Activated CD4-positive, alpha-beta memory T cell treated with anti-CD3 and anti-CD28 coated beads, Interleukin-2, amount 10 ng/mL, durations not matched to agents 7 days and 5 days (primary cell): ENCODE measurements at regions not wholly inside any gene's neighbourhood (a gene's known extent, or its start where the extent isn't known, plus 50 kb on each side); places are given as distances from the start of the nearest gene placed in this dataset.

Experiments
- CTCF ChIA-PET: fragments of 350-600 bp; sonication (Branson Sonifier 250); formaldehyde crosslinking; loops from one replicate; lab custom pipeline; 2021; ENCODE audit warnings: antibody characterized with exemption, inconsistent platforms; lab: Charles Lee
- POLR2A ChIA-PET: fragments of 350-600 bp; sonication (Branson Sonifier 250); formaldehyde crosslinking; loops from one replicate; lab custom pipeline; 2021; ENCODE audit warnings: antibody characterized with exemption; lab: Charles Lee
- DNase-seq: peaks from one replicate; pipeline ENCODE4 v3.0.0-alpha.2; 2020
- H3K27ac Mint-ChIP-seq: one replicate; pipeline ENCODE4 v1.8.0; 2021; ENCODE audit warnings: mild to moderate bottlenecking, mixed read lengths
- H3K27me3 Mint-ChIP-seq: one replicate; pipeline ENCODE4 v1.8.0; 2021; ENCODE audit warnings: mixed read lengths
- H3K36me3 Mint-ChIP-seq: one replicate; pipeline ENCODE4 v1.8.0; 2021; ENCODE audit warnings: low read depth, mixed read lengths
- H3K4me1 Mint-ChIP-seq: one replicate; pipeline ENCODE4 v1.8.0; 2021; ENCODE audit warnings: mixed read lengths
- H3K4me3 Mint-ChIP-seq: one replicate; pipeline ENCODE4 v1.8.0; 2021; ENCODE audit warnings: mild to moderate bottlenecking, mixed read lengths
- H3K9me3 Mint-ChIP-seq: one replicate; pipeline ENCODE4 v1.8.0; 2021; ENCODE audit warnings: mixed read lengths

DNA sequence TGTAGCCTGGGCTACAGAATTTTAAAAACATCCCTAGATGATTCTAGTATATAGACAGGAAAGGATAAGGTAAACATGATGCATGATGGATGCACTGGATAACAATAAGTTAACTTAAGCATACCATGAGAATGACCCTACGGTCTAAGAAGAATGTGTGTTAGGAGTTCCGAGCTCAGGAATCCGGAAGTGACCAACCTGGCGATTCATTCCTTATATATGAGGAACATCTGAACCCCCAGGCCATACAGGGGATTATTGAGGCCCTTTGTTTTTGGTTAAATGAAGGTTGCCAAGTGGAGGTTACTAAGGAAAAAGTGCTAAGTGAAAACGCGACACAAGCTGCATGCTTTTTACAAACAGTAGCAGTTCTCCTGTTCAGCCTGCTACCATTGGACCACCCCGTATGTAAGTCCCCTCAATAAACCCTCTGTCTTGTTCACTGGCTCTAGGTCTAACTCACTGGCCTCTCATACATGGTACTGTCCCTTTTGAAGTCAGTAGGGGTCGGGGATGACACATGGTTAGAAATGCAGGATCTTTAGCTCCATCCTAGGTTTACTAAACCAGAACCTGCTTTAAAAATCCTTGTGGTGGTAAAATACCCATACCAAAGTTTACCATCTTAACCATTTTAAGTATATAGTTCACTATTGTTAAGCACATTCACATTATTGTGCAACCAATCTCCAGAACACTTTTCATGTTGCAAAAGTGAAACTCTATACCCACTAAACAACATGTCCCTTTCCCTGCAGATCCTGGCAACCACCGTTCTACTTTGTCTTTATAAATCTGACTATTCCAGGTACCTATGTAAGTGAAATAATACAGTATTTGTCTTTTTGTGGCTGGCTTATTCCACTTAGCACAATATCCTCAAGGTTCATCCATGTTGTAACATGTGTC, 111.0 kb upstream of the MAP4K3 start:
- ChIA-PET POLR2A (no interaction called here), CTCF (no interaction called here)
- H3K9me3 Mint-ChIP-seq = no peaks in the 10 kb centered on the region
- no peaks in the 10 kb centered on the region for H3K4me1 Mint-ChIP-seq
- no peak overlapping the region for H3K4me3 Mint-ChIP-seq
- DNase-seq = no peak
- H3K27me3 Mint-ChIP-seq = peaks cover 7% of the 10 kb centered on the region
- H3K27ac Mint-ChIP-seq = no peak overlapping the region
- H3K36me3 Mint-ChIP-seq = no peaks in the 10 kb centered on the region

DNA sequence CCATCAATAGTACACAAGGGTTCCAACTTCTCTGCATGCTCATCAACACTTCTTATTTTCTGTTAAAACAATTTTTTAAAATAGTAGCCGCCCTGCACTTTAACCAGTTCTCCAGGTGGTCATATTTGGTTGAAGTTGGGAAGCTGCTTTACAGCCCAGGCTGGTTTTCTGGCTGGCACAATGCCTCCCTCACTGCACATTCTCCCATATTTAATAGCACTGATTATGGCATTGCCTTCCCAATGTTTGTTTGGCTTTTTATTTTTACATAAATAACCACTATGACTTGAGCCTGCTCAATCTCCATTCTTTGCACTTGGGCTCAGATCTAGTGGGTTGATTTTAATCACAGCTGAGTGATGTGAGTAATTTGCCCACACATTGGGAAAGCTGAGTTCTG, 111.9 kb upstream of the MAP4K3 start:
- POLR2A ChIA-PET = no interaction called here
- H3K9me3 Mint-ChIP-seq = no peaks in the 10 kb centered on the region
- peaks cover 7% of the 10 kb centered on the region for H3K27me3 Mint-ChIP-seq
- H3K27ac Mint-ChIP-seq = no peak overlapping the region
- CTCF ChIA-PET = no interaction called here
- no peak for DNase-seq
- H3K4me1 Mint-ChIP-seq = no peaks in the 10 kb centered on the region
- H3K4me3 Mint-ChIP-seq = no peak overlapping the region
- no peaks in the 10 kb centered on the region for H3K36me3 Mint-ChIP-seq

DNA sequence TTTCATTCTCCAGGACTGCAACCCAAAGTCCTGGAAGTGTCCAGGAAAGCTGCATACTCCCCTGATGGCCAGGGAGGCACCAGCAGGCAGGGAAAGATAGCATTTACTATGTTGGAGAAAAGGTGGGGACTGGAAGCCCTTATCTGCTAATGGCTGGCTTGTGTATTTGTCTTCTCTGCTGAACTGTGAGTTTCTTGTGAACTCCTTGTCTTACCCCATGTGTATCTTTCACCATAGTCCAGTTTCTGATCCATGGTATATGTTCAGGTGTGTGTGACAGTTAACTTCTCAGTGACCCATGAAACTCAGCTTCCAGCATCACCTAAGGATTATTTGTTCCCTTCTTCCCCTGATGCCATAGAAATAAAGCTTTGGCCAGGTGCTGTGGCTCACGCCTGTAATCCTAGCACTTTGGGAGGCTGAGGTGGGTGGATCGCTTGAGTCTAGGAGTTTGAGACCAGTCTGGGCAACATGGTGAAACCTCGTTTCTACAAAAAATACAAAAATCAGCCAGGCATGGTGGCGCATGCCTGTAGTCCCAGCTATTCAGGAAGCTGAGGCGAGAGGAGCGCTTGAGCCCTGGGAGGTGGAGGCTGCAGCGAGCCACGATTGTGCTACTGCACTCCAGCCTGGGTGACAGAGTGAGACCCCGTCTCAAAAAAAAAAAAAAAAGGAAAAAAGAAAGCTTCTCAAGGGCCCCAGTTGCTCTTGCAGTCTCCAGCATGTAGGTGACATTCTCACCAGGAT, 112.8 kb upstream of the MAP4K3 start:
- H3K36me3 Mint-ChIP-seq = no peaks in the 10 kb centered on the region
- ChIA-PET POLR2A (no interaction called here), CTCF (no interaction called here)
- no peak overlapping the region for H3K27ac Mint-ChIP-seq
- H3K9me3 Mint-ChIP-seq = no peaks in the 10 kb centered on the region
- no peaks in the 10 kb centered on the region for H3K4me1 Mint-ChIP-seq
- peaks cover 5% of the 10 kb centered on the region for H3K27me3 Mint-ChIP-seq
- H3K4me3 Mint-ChIP-seq = no peak overlapping the region
- DNase-seq = no peak

DNA sequence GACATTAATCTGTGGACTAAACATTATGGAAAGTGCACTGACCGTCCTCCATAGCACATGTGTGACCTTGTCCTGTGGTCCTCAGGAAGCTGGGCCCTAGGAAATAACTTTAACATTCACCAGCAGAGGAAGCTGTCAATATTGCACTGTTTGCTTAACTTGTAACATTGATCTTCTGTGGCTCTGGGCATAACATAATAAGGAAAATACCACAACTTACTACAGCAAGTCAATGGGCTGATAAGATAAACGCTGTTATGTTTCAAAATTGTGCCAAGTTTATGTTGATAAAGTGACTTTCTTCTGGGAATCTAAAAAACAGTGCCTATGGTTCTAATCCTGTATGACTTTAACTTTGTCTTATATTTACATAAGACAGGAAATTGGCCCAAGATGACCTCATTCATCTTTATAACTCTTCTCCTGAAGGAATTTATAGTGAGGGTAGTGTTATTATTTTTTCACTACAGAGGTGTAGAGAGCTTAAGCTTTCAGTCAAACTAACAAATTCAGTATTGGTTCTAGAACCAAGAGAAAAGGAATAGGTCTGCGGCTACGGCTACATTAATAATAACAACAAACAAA, 113.7 kb upstream of the MAP4K3 start:
- H3K36me3 Mint-ChIP-seq = no peaks in the 10 kb centered on the region
- ChIA-PET CTCF (no interaction called here), POLR2A (no interaction called here)
- no peak overlapping the region for H3K4me3 Mint-ChIP-seq
- no peaks in the 10 kb centered on the region for H3K9me3 Mint-ChIP-seq
- peaks cover 1% of the 10 kb centered on the region for H3K27me3 Mint-ChIP-seq
- no peaks in the 10 kb centered on the region for H3K4me1 Mint-ChIP-seq
- no peak overlapping the region for H3K27ac Mint-ChIP-seq
- no peak for DNase-seq

DNA sequence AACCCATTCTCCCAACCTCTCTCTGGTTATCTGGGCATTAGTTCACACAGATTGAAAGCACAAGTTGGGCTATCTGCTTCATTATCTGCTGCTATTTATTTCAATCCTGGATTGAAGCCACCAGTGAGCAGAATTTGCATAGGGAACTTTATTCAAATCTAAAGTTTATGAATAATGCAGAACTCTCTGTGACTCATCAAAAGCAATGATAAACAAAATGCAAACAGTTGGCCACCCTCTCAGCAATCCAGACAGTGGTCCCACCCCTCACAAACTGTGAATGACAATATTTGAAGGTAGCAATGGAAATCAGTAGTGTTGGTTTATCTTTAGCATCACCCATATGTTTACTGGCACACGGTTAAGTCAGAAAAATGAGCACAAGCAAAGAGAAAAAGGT, 106.8 kb upstream of the TMEM178A start:
- ChIA-PET CTCF (no interaction called here), POLR2A (no interaction called here)
- Mint-ChIP-seq H3K27me3 (peaks cover 1% of the 10 kb centered on the region), H3K4me3 (no peak overlapping the region), H3K27ac (no peak overlapping the region), H3K4me1 (no peaks in the 10 kb centered on the region), H3K9me3 (peaks cover 13% of the 10 kb centered on the region), H3K36me3 (peaks cover 2% of the 10 kb centered on the region)
- DNase-seq = no peak

DNA sequence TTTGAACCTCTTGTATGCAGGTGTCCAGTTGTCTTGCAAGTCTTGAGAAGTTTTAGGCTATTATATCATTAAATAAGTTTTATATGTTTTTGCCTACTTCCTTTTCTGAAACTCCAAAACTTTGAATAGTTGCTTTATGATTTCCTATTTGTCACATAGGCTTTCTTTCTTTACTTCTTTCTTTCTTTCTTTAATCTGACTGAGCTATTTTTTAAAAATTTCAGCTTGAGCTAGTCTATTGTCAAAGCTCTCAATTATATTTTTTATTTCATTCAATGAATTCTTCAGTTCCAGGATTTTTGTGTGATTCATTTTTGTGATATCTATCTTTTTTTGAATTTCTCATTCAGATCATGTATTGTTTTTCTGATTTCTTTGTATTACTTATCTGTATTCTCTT, 102.1 kb upstream of the TMEM178A start:
- peaks cover 1% of the 10 kb centered on the region for H3K27me3 Mint-ChIP-seq

DNA sequence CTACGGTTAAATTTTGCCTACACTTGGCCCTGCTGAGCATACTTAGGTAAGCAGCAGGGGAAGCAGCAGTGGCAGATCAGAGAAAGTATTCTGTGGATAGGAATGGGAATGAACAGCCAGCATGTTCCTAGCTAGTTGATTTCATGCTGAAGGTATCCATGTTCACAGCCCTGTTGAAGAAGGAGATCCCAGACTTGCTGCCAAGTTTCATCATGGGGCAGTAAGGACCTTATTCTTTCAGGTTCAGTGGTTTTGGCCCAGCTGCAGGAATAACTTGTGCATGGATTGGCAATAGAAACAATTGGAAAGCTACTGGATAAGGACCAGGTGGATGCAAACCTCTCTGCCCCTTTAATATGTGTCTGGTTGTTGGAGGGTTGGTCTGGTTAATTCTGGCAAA, 98.2 kb upstream of the TMEM178A start:
- no peaks in the 10 kb centered on the region for H3K27me3 Mint-ChIP-seq

More for the DNA sequence above, 102.1 kb upstream of the TMEM178A start:
- Mint-ChIP-seq H3K4me3 (no peak overlapping the region), H3K36me3 (peaks cover 3% of the 10 kb centered on the region), H3K9me3 (peaks cover 18% of the 10 kb centered on the region), H3K27ac (no peak overlapping the region), H3K4me1 (no peaks in the 10 kb centered on the region)
- no peak for DNase-seq
- CTCF ChIA-PET = no interaction called here
- POLR2A ChIA-PET = no interaction called here

DNA sequence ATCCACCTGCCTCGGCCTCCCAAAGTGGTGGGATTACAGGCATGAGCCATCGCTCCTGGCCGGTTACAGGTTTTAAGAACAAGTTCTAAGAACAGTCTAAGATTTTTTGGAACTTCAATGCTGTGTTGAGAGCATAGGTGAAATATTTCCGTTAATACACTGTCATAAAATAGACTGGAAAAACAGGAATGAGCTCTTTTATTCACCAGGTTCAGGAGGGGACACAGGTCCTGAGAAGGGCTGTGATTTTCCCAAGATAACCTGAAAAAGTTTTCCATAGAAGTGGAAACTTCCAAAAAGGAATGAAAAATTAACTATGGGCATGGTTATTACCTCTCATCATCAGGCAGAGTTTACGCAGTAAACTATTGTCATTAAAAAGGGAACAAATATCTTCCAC, 97.6 kb upstream of the TMEM178A start:
- peaks cover 12% of the 10 kb centered on the region for H3K9me3 Mint-ChIP-seq
- H3K27ac Mint-ChIP-seq = no peak overlapping the region
- no peaks in the 10 kb centered on the region for H3K27me3 Mint-ChIP-seq
- DNase-seq = no peak
- ChIA-PET CTCF (no interaction called here), POLR2A (no interaction called here)
- H3K36me3 Mint-ChIP-seq = peaks cover 3% of the 10 kb centered on the region
- no peaks in the 10 kb centered on the region for H3K4me1 Mint-ChIP-seq
- no peak overlapping the region for H3K4me3 Mint-ChIP-seq

More for the DNA sequence above, 98.2 kb upstream of the TMEM178A start:
- Mint-ChIP-seq H3K4me1 (no peaks in the 10 kb centered on the region), H3K27ac (no peak overlapping the region), H3K9me3 (peaks cover 18% of the 10 kb centered on the region), H3K4me3 (no peak overlapping the region), H3K36me3 (peaks cover 3% of the 10 kb centered on the region)
- ChIA-PET POLR2A (no interaction called here), CTCF (interaction anchor here (0.6 kb wide), 1 partner anchor 171 kb away, joined by 3 read pairs; no protein-coding TSS in a partner anchor)
- no peak for DNase-seq

DNA sequence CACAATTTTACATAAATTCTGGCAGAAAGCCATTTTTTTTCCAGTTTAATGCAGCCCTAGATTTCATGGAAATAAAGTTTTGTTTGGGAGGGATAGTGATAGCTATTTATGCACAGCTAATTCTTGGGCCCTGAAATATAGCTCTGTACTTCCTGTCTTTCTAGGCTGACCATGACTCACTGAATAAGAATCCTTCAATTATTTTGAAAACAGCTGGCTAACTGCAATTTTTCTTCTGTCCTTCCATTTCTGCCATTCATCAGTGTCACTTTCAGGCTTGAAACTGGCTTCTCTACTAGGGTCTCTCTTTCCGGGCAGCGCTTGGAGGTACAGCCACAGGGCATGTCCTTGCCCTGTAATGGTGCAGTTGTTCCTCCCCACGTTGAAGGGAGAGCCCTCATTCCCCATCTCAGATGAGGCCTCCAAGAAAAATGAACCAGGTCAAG, 97.1 kb upstream of the TMEM178A start:
- no peak overlapping the region for H3K27ac Mint-ChIP-seq
- ChIA-PET CTCF (no interaction called here), POLR2A (no interaction called here)
- no peak overlapping the region for H3K4me3 Mint-ChIP-seq
- H3K4me1 Mint-ChIP-seq = no peaks in the 10 kb centered on the region
- H3K27me3 Mint-ChIP-seq = no peaks in the 10 kb centered on the region
- DNase-seq = no peak
- H3K9me3 Mint-ChIP-seq = peaks cover 9% of the 10 kb centered on the region
- peaks cover 3% of the 10 kb centered on the region for H3K36me3 Mint-ChIP-seq

DNA sequence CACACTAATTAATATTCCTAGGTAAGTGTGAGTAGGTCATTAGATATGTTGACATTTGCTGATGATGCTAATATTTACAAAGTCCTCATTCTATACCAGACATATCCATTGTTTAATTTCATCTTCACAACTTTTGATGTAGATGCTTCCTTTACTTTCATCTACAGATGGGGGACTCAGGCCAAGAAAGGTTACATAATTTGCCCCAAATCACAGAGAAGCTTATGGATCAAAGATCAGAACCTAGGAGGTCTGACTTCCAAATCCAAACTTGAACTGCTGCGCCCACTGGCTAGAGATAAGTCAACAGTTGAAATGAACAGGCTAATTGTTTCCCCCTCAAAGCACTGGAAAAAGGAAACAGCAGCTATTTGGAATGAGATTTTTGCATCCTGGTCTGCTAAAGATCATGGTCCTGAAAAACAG, 95.6 kb upstream of the TMEM178A start:
- Mint-ChIP-seq H3K9me3 (peaks cover 3% of the 10 kb centered on the region), H3K27me3 (no peaks in the 10 kb centered on the region), H3K36me3 (no peaks in the 10 kb centered on the region), H3K4me3 (no peak overlapping the region), H3K4me1 (no peaks in the 10 kb centered on the region), H3K27ac (no peak overlapping the region)
- ChIA-PET POLR2A (no interaction called here), CTCF (no interaction called here)
- no peak for DNase-seq

DNA sequence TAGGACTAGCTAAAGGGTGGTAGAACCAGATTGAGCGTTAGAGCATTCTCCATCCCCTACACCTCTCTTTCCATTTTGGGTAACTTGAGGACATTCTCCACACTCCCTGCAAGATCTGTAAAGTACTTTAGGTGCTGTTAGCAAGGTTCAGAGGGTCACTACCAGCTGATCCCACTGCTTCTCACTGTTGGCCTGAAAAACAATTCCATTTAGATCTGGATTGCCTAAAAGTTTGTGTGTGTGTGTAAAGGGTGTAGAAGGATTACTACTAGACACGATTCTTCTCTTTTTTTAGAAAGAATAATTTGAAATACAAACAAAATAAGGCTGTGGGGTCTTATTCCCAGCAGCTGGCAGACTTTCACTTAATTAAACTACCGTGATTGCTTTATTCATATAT, 95.1 kb upstream of the TMEM178A start:
- no peak for DNase-seq
- Mint-ChIP-seq H3K27me3 (no peaks in the 10 kb centered on the region), H3K4me1 (no peaks in the 10 kb centered on the region), H3K4me3 (no peak overlapping the region), H3K9me3 (peaks cover 3% of the 10 kb centered on the region), H3K36me3 (no peaks in the 10 kb centered on the region), H3K27ac (no peak overlapping the region)
- CTCF ChIA-PET = no interaction called here
- POLR2A ChIA-PET = no interaction called here

DNA sequence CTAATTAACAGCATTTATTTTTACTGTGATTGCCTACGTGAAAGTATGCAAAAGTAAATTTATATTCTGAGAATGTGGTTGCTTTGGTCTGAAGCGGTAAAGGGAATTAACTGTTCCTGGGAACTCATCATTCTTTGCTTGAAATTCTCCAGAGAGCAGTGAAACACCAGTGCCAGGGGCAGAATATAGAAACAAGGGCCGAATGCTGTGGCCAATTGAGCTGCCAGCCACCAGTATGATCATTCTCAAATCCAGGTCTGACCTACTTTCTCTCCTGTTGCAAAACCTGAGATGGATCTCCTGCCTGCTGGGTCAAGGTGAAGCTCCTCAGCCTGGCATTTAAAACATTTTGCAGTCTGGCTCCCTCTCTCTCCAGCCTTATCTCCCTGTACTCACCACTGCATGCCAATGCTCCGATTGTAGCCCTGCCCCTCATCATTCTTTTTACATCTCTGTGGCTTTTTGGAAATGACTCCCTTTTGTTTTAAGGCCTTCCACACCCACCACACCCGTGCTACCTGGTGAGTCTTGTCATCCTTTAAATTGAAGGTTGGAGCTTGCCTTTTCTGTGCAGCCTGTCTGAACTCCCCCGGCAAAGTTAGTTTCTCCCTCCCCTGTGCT, 94.5 kb upstream of the TMEM178A start:
- H3K27me3 Mint-ChIP-seq = no peaks in the 10 kb centered on the region
- no peaks in the 10 kb centered on the region for H3K9me3 Mint-ChIP-seq
- H3K4me3 Mint-ChIP-seq = no peak overlapping the region
- POLR2A ChIA-PET = no interaction called here
- H3K4me1 Mint-ChIP-seq = no peaks in the 10 kb centered on the region
- no peak overlapping the region for H3K27ac Mint-ChIP-seq
- no peak for DNase-seq
- H3K36me3 Mint-ChIP-seq = no peaks in the 10 kb centered on the region
- CTCF ChIA-PET = no interaction called here

DNA sequence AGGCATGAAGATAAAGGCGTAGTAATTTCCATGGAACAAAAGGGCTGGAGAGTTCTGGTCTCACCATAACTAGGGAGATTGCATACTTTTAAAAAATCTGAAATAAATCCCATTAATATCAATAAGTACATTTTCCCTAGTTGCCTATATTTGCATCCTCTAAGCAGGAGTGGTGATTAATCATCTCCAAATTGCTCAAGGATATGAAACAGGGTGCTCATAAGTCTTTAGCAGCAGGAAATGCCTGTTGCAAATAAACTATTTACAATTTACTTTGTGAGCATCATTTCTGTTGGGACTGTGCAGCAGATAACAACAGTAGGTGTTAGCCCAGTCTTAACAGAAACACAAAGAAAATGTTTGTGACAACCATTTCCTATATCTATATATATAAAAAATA, 92.4 kb upstream of the TMEM178A start:
- Mint-ChIP-seq H3K4me1 (no peaks in the 10 kb centered on the region), H3K4me3 (no peak overlapping the region), H3K36me3 (no peaks in the 10 kb centered on the region), H3K27ac (no peak overlapping the region), H3K9me3 (no peaks in the 10 kb centered on the region), H3K27me3 (peaks cover 1% of the 10 kb centered on the region)
- ChIA-PET POLR2A (no interaction called here), CTCF (no interaction called here)
- no peak for DNase-seq
